ENCODE measurements at regions not wholly inside any gene's neighbourhood (a gene's known extent, or its start where the extent isn't known, plus 50 kb on each side); places are given as distances from the start of the nearest gene placed in this dataset.
"Not testable (repeated sequence)": the region's sequence is repeated elsewhere in the genome, so short reads cannot be mapped to it uniquely, and the experiment has no call there.

DNA sequence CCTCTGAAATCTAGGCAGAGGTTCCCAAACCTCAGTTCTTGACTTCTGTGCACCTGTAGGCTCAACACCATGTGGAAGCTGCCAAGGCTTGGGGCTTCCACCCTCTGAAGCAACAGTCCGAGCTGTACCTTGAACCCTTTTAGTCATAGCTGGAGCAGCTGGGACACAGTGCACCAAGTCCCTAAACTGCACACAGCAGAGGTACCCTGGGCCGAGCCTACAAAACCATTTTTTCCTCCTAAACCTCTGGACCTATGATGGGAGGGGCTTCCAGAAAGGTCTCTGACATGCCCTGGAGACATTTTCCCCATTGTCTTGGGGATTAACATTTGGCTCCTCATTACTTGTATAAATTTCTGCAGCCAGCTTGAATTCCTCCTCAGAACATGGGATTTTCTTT is 168.8 kb downstream of the TLE3 start:
- TF ChIP-seq RAD21 (IDR thresholded peaks at IDR 0.05; ENCODE audit: low read length); CEBPB (IDR thresholded peaks at IDR 0.05; ENCODE audit: low read depth, low read length); POLR2A (IDR thresholded peaks at IDR 0.05; ENCODE audit: low read depth, low read length); RCOR1 (IDR thresholded peaks at IDR 0.05; ENCODE audit: insufficient replicate concordance, low read length); RFX5 (IDR thresholded peaks at IDR 0.05; ENCODE audit: low read depth, low read length); MAFK (IDR thresholded peaks at IDR 0.05; ENCODE audit: low read depth, low read length): not testable (repeated sequence)
- TF ChIP-seq, protein P1, sequence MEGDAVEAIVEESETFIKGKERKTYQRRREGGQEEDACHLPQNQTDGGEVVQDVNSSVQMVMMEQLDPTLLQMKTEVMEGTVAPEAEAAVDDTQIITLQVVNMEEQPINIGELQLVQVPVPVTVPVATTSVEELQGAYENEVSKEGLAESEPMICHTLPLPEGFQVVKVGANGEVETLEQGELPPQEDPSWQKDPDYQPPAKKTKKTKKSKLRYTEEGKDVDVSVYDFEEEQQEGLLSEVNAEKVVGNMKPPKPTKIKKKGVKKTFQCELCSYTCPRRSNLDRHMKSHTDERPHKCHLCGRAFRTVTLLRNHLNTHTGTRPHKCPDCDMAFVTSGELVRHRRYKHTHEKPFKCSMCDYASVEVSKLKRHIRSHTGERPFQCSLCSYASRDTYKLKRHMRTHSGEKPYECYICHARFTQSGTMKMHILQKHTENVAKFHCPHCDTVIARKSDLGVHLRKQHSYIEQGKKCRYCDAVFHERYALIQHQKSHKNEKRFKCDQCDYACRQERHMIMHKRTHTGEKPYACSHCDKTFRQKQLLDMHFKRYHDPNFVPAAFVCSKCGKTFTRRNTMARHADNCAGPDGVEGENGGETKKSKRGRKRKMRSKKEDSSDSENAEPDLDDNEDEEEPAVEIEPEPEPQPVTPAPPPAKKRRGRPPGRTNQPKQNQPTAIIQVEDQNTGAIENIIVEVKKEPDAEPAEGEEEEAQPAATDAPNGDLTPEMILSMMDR (conservative IDR thresholded peaks at IDR 0.05; ENCODE audit: low read depth, low read length), result not testable (repeated sequence)
- TF ChIP-seq, protein P2, sequence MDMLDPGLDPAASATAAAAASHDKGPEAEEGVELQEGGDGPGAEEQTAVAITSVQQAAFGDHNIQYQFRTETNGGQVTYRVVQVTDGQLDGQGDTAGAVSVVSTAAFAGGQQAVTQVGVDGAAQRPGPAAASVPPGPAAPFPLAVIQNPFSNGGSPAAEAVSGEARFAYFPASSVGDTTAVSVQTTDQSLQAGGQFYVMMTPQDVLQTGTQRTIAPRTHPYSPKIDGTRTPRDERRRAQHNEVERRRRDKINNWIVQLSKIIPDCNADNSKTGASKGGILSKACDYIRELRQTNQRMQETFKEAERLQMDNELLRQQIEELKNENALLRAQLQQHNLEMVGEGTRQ (IDR thresholded peaks at IDR 0.05; ENCODE audit: low read depth, low read length), result not testable (repeated sequence)
- TF ChIP-seq, protein P3, sequence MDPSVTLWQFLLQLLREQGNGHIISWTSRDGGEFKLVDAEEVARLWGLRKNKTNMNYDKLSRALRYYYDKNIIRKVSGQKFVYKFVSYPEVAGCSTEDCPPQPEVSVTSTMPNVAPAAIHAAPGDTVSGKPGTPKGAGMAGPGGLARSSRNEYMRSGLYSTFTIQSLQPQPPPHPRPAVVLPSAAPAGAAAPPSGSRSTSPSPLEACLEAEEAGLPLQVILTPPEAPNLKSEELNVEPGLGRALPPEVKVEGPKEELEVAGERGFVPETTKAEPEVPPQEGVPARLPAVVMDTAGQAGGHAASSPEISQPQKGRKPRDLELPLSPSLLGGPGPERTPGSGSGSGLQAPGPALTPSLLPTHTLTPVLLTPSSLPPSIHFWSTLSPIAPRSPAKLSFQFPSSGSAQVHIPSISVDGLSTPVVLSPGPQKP (IDR thresholded peaks at IDR 0.05; ENCODE audit: borderline replicate concordance, low read depth, low read length), result not testable (repeated sequence)
